ENCODE measurements at regions not wholly inside any gene's neighbourhood (a gene's known extent, or its start where the extent isn't known, plus 50 kb on each side); places are given as distances from the start of the nearest gene placed in this dataset.

DNA sequence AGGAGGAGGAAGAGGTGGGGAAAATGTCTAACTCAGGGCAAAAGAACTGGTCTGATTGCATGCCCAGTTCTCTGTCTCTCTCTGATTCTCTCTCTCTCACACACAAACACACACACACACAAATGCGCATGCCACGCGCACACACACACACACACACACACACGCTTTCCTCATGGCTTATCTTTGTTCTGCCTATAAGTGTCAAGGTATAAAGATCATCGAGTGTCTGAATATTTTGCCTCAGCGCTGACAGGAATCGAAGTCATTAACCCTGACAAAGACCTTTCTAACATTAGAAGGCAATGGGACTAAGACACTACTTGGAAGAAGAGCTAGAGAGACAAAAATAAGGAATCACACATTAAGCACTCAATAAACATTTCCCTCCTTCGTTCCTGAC is 497.1 kb upstream of the KLHL29 start:
- Histone ChIP-seq H3K9ac (ENCODE audit: low read length) (no peak overlapping the region), H3K4me1 (ENCODE audit: control insufficient read depth, insufficient read depth, low read length) (no peaks in the 10 kb centered on the region)

DNA sequence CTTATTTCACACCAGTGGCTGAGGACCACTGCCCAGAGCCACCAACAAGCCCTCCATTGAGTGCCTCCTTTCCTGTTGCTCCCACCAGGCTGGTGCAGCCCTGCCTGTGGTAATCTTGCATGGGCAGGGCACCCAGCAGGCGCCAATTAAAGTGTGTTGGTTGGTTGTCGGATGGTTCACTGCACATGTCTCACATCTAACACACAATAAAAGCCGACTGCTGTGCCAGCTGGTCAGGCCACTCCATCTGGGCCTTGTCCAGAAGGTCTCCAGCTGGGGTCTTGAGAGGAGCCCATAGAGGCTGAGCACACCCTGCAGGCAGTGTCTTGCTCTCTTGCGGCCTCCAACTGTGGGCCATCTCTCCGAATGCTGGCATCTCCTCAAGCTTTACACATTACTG is 494.8 kb upstream of the KLHL29 start:
- H3K9ac ChIP-seq (ENCODE audit: low read length): no peak overlapping the region
- DNase-seq (ENCODE audit: low read depth): no peak
- H3K4me3 ChIP-seq (ENCODE audit: low read length): no peak overlapping the region
- no peaks in the 10 kb centered on the region for H3K36me3 ChIP-seq (ENCODE audit: control insufficient read depth, insufficient read depth, low read length, severe bottlenecking)
- H3K4me1 ChIP-seq (ENCODE audit: control insufficient read depth, insufficient read depth, low read length): no peaks in the 10 kb centered on the region
- no peaks in the 10 kb centered on the region for H3K9me3 ChIP-seq (ENCODE audit: control insufficient read depth, low read length)
- H3K27me3 ChIP-seq (replicated peaks; ENCODE audit: control insufficient read depth, insufficient read depth, low read length): no peaks in the 10 kb centered on the region

More for the DNA sequence above, 497.1 kb upstream of the KLHL29 start:
- Histone ChIP-seq H3K27me3 (replicated peaks; ENCODE audit: control insufficient read depth, insufficient read depth, low read length) (no peaks in the 10 kb centered on the region), H3K4me3 (ENCODE audit: low read length) (no peak overlapping the region), H3K9me3 (ENCODE audit: control insufficient read depth, low read length) (no peaks in the 10 kb centered on the region), H3K36me3 (ENCODE audit: control insufficient read depth, insufficient read depth, low read length, severe bottlenecking) (no peaks in the 10 kb centered on the region)
- no peak for DNase-seq (ENCODE audit: low read depth)

DNA sequence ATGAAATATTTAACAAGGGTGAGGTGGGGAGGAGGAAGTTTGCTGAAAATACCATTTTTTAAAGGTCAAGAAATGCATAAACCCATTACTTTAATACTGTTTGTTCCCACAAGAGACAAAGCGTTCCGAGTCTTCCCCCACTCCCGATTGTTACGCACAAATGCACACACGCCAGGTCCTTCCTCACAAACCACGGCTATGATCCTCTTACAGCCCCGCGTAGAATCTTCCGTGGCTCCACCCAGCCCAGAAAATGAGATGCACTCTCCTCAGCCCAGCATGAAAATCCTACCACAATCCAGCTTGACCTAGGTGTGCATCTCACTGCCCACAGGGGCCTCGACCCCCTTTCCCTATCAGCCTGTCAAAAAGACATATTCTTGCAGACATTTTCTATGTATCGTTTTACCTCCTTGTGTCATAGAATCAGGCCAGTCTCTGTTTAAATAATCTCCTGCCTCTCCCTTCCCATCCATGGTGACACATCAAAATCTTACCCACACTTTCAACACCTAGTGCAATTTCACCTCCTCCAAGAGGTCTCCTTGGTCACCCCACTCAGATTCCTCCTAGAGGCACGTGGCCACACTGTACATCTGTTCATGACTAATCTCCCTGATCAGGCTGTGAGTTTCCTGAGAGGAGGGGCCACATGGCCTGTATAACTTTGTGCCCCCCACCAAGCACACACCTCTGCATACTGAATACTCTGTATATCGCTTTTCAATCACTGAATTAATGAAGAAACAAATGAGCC is 491.0 kb upstream of the KLHL29 start:
- no peak for DNase-seq (ENCODE audit: low read depth)

DNA sequence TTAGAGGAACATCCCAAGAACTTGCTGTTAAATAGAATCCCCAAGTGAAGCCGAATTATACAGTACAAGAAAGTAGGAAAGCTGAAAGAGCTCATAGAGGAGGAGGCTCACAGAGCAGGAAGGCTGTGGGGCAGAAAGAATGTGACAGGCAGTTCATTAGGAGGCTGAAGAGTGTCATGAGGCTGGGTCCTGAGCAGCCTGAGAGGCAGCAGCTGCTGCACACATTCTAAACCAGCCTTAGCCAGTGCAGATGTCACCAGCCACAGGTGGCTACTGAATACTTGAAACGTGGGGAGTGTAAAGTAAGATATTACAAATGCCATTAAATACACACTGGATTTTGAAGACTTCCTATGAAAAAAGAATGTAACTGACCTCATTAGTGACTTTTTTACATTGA is 490.2 kb upstream of the KLHL29 start:
- no peaks in the 10 kb centered on the region for H3K4me1 ChIP-seq (ENCODE audit: control insufficient read depth, insufficient read depth, low read length)
- no peak overlapping the region for H3K4me3 ChIP-seq (ENCODE audit: low read length)
- no peaks in the 10 kb centered on the region for H3K27me3 ChIP-seq (replicated peaks; ENCODE audit: control insufficient read depth, insufficient read depth, low read length)
- no peak for DNase-seq (ENCODE audit: low read depth)
- H3K9ac ChIP-seq (ENCODE audit: low read length): no peak overlapping the region
- H3K36me3 ChIP-seq (ENCODE audit: control insufficient read depth, insufficient read depth, low read length, severe bottlenecking): no peaks in the 10 kb centered on the region
- H3K9me3 ChIP-seq (ENCODE audit: control insufficient read depth, low read length): no peaks in the 10 kb centered on the region

More for the DNA sequence above, 491.0 kb upstream of the KLHL29 start:
- Histone ChIP-seq H3K36me3 (ENCODE audit: control insufficient read depth, insufficient read depth, low read length, severe bottlenecking) (no peaks in the 10 kb centered on the region), H3K4me3 (ENCODE audit: low read length) (no peak overlapping the region), H3K9me3 (ENCODE audit: control insufficient read depth, low read length) (no peaks in the 10 kb centered on the region), H3K27me3 (replicated peaks; ENCODE audit: control insufficient read depth, insufficient read depth, low read length) (no peaks in the 10 kb centered on the region), H3K9ac (ENCODE audit: low read length) (no peak overlapping the region), H3K4me1 (ENCODE audit: control insufficient read depth, insufficient read depth, low read length) (no peaks in the 10 kb centered on the region)

DNA sequence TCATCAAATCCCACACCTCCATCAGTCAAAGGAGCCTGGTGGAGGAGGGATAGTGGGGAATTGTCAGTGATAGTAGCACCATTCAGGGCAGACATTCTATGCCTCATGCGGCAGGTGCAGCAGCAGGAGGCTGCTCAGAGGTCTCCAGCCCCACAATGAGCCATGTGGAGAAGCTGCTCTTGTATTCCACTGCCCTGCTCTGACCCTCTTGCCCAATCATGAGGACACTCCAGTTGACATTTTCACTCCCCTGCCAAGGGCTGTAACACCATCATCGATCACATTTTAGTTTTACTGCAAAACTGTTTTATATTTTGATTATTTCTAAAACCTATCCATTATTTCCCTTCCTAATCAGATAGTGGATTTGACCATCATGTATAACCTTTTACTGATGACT is 487.6 kb upstream of the KLHL29 start:
- Histone ChIP-seq H3K9me3 (ENCODE audit: control insufficient read depth, low read length) (no peaks in the 10 kb centered on the region), H3K4me3 (ENCODE audit: low read length) (no peak overlapping the region), H3K4me1 (ENCODE audit: control insufficient read depth, insufficient read depth, low read length) (no peaks in the 10 kb centered on the region), H3K27me3 (replicated peaks; ENCODE audit: control insufficient read depth, insufficient read depth, low read length) (no peaks in the 10 kb centered on the region), H3K36me3 (ENCODE audit: control insufficient read depth, insufficient read depth, low read length, severe bottlenecking) (no peaks in the 10 kb centered on the region), H3K9ac (ENCODE audit: low read length) (no peak overlapping the region)
- no peak for DNase-seq (ENCODE audit: low read depth)

DNA sequence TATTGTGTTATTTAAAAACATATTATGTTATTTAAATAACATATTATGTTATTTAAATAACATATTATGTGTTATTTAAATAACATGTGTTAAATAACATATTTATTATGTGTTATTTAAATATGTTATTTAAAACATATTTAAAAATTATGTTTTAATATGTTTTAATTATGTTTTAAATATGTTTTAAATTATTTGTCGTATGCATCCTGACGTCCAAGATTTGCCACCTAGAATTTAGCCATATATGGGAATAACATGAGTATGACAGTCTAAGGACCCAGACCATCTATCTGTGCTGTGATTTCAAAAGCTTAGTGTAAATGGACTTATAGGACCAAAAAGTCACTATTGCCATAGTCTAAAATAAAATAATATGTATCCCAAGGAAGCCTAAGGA is 484.3 kb upstream of the KLHL29 start:
- no peak overlapping the region for H3K4me3 ChIP-seq (ENCODE audit: low read length)
- no peaks in the 10 kb centered on the region for H3K9me3 ChIP-seq (ENCODE audit: control insufficient read depth, low read length)
- H3K9ac ChIP-seq (ENCODE audit: low read length): no peak overlapping the region
- no peaks in the 10 kb centered on the region for H3K27me3 ChIP-seq (replicated peaks; ENCODE audit: control insufficient read depth, insufficient read depth, low read length)
- H3K4me1 ChIP-seq (ENCODE audit: control insufficient read depth, insufficient read depth, low read length): no peaks in the 10 kb centered on the region
- no peak for DNase-seq (ENCODE audit: low read depth)
- no peaks in the 10 kb centered on the region for H3K36me3 ChIP-seq (ENCODE audit: control insufficient read depth, insufficient read depth, low read length, severe bottlenecking)

DNA sequence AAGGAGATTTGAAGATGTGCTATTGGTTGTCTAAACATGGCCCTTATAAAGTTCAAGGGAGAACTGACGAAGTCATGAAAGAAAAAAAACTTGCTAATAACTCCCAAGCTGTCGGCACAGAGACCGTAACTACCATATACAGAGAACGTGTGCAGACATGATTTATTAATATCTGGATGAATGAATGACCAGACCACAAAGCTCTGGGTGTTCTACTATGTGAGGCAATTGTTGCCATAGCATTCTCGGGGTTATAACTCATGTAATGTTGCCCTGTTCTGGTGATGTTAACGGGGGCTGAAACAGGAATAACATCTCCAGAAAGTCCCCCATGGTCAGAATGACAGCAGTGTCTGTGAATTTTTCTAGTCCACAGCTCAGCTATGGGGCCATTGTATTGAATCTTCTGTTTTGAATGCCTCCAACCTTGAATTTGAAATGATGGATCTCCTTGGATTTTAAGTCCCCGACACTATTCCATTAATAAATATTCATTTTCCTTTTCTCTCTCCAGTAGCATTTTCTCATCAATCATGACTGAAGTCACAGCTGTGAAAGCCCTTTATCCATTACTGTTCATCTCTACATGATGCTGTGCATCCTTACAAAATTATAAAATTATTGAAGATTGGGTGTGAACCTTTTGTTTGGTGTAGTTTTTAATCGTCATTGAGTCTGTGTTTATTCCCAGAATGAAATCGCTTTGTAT is 483.4 kb upstream of the KLHL29 start:
- Histone ChIP-seq H3K9me3 (ENCODE audit: control insufficient read depth, low read length) (no peaks in the 10 kb centered on the region), H3K9ac (ENCODE audit: low read length) (no peak overlapping the region), H3K4me1 (ENCODE audit: control insufficient read depth, insufficient read depth, low read length) (no peaks in the 10 kb centered on the region), H3K4me3 (ENCODE audit: low read length) (no peak overlapping the region), H3K27me3 (replicated peaks; ENCODE audit: control insufficient read depth, insufficient read depth, low read length) (no peaks in the 10 kb centered on the region), H3K36me3 (ENCODE audit: control insufficient read depth, insufficient read depth, low read length, severe bottlenecking) (no peaks in the 10 kb centered on the region)
- DNase-seq (ENCODE audit: low read depth): no peak

DNA sequence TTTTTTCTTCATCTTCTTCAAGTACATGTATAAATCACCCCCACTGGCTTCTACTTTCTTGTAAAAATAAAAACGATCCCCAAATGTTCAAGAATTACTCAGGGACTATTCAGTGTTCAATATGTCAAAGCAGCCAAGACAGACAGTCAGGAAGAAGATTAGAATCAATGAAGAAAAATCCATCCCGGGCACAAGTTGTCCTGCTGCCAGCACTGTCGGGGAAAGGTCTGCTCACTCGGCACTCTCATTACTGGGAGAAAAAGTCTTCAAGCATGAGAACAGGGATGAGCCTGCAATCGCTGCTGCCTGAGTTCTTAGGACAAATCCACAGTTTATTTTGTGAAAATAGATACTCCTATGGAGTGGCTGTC is 482.8 kb upstream of the KLHL29 start:
- Histone ChIP-seq H3K4me3 (ENCODE audit: low read length) (no peak overlapping the region), H3K9ac (ENCODE audit: low read length) (no peak overlapping the region), H3K4me1 (ENCODE audit: control insufficient read depth, insufficient read depth, low read length) (peaks cover 1% of the 10 kb centered on the region), H3K36me3 (ENCODE audit: control insufficient read depth, insufficient read depth, low read length, severe bottlenecking) (no peaks in the 10 kb centered on the region), H3K9me3 (ENCODE audit: control insufficient read depth, low read length) (no peaks in the 10 kb centered on the region), H3K27me3 (replicated peaks; ENCODE audit: control insufficient read depth, insufficient read depth, low read length) (no peaks in the 10 kb centered on the region)
- DNase-seq (ENCODE audit: low read depth): no peak

DNA sequence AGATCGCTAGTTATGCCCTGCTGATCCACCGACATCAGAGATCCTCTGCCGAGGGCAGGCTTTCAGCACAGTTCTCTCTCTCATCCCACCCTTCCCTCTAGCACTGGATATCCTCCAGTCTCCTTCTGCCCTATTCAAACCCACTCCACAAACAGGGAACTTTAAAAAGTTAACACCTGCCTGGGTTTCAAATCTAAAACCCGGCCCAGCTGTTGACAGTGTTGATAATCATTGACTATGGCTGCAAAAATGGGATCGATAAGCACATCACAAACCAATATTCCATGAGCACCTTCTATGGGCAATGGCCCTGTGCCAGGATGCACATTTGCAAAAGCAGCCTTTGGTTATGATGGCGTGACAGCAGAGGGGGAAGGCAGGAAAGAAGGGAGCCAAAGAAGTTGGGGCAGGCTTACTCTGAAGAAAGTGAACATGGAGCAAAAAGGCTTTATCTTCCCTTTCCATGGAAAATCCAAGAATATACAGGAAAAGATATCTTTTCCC is 482.3 kb upstream of the KLHL29 start:
- H3K36me3 ChIP-seq (ENCODE audit: control insufficient read depth, insufficient read depth, low read length, severe bottlenecking): no peaks in the 10 kb centered on the region
- no peak overlapping the region for H3K4me3 ChIP-seq (ENCODE audit: low read length)
- H3K4me1 ChIP-seq (ENCODE audit: control insufficient read depth, insufficient read depth, low read length): peaks cover 7% of the 10 kb centered on the region
- H3K9me3 ChIP-seq (ENCODE audit: control insufficient read depth, low read length): no peaks in the 10 kb centered on the region
- H3K27me3 ChIP-seq (replicated peaks; ENCODE audit: control insufficient read depth, insufficient read depth, low read length): no peaks in the 10 kb centered on the region
- DNase-seq (ENCODE audit: low read depth): no peak
- H3K9ac ChIP-seq (ENCODE audit: low read length): no peak overlapping the region

DNA sequence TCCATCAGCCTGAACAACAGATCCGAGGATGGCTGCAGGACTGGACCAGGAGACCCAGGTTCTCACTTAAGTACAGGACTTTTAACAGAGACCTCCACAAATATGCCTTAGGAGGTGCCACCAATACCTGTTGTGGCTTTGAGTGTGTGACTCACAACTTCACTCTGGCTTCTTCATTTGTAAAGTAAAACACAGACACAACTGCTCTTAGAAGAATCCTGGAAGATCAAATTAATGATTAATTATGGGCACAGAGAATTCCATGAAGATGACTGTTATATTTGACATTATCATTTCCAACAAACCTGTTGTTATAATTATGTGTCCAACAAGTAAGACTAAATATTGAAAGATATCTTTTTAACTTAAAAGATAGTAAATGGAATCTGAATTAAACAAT is 481.4 kb upstream of the KLHL29 start:
- Histone ChIP-seq H3K9me3 (ENCODE audit: control insufficient read depth, low read length) (no peaks in the 10 kb centered on the region), H3K4me3 (ENCODE audit: low read length) (no peak overlapping the region), H3K4me1 (ENCODE audit: control insufficient read depth, insufficient read depth, low read length) (peaks cover 9% of the 10 kb centered on the region), H3K27me3 (replicated peaks; ENCODE audit: control insufficient read depth, insufficient read depth, low read length) (no peaks in the 10 kb centered on the region), H3K9ac (ENCODE audit: low read length) (no peak overlapping the region), H3K36me3 (ENCODE audit: control insufficient read depth, insufficient read depth, low read length, severe bottlenecking) (no peaks in the 10 kb centered on the region)
- DNase-seq (ENCODE audit: low read depth): no peak

DNA sequence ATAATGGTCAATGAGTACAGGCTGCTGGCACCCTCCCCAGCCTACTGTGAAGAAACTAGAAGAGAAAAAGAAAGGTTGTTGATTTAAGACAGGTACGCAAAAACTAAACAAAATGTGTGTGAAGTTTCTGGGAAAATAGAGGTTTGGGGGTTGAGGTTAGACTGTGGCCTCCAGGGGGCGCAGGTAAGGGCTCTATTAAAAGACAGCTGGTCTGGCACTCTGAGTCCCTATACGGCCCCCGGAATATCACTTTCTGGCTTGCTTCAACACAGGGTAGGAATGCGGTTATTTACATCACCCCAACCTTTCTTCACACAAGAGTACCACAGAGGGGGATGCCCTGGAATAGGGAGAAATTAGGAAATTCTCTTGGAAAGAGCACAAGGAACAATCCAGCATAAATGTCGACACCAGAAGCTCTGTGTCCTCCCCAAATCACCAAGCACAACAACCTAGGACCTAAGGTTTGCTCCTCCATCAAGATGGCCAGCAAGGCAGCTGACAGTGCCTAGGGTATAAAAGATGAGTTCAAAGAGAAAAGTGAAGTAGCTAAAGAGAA is 480.8 kb upstream of the KLHL29 start:
- H3K27me3 ChIP-seq (replicated peaks; ENCODE audit: control insufficient read depth, insufficient read depth, low read length): no peaks in the 10 kb centered on the region
- no peaks in the 10 kb centered on the region for H3K36me3 ChIP-seq (ENCODE audit: control insufficient read depth, insufficient read depth, low read length, severe bottlenecking)
- H3K9me3 ChIP-seq (ENCODE audit: control insufficient read depth, low read length): no peaks in the 10 kb centered on the region
- no peak for DNase-seq (ENCODE audit: low read depth)
- H3K4me1 ChIP-seq (ENCODE audit: control insufficient read depth, insufficient read depth, low read length): peaks cover 9% of the 10 kb centered on the region
- H3K9ac ChIP-seq (ENCODE audit: low read length): no peak overlapping the region
- no peak overlapping the region for H3K4me3 ChIP-seq (ENCODE audit: low read length)
